ENCODE measurements at regions not wholly inside any gene's neighbourhood (a gene's known extent, or its start where the extent isn't known, plus 50 kb on each side); places are given as distances from the start of the nearest gene placed in this dataset.

- Histone ChIP-seq H3K27me3 (ENCODE audit: control insufficient read depth, insufficient read depth, low read length) (no peaks in the 10 kb centered on the region), H3K4me3 (replicated peaks in 1 of 4; ENCODE audit: control extremely low read depth in 1 of 4, insufficient read depth in 1 of 4, low read depth in 3 of 4, low read length in 4 of 4) (no peak overlapping the region), H3K9ac (ENCODE audit: insufficient read depth, low read length) (no peak overlapping the region), H4K20me1 (ENCODE audit: control insufficient read depth, extremely low read depth, insufficient read depth, low read length) (no peaks in the 10 kb centered on the region), H3K27ac (ENCODE audit: insufficient read depth, low read length) (no peak overlapping the region), H3K4me1 (ENCODE audit: control insufficient read depth, extremely low read depth, insufficient read depth, low read length) (no peaks in the 10 kb centered on the region), H3K36me3 (ENCODE audit: control insufficient read depth, insufficient read depth, low read length) (no peaks in the 10 kb centered on the region), H3K4me2 (ENCODE audit: extremely low read depth, insufficient read depth, low read length) (no peak overlapping the region), H3K9me3 (ENCODE audit: control insufficient read depth, insufficient read depth, low read depth, low read length) (no peaks in the 10 kb centered on the region), H2AFZ (ENCODE audit: low read length) (no peak overlapping the region), H3K79me2 (ENCODE audit: control insufficient read depth, insufficient read depth, low read length) (no peaks in the 10 kb centered on the region)
- no peak for DNase-seq (ENCODE audit: low read depth in 2 of 2)
- TF ChIP-seq EZH2 (IDR thresholded peaks at IDR 0.05; ENCODE audit: low read length, missing control alignments) (no peak), CTCF (conservative IDR thresholded peaks at IDR 0.05 in 1 of 2, IDR thresholded peaks at IDR 0.05 in 1 of 2; ENCODE audit: low read depth in 1 of 2, low read length in 2 of 2) (no peak)
Measured at GRCh38 chr4:45284400-45285085, 558.2 kb upstream of the GNPDA2 start.

- no peak for TF ChIP-seq EZH2 (IDR thresholded peaks at IDR 0.05; ENCODE audit: low read length, missing control alignments)
- Histone ChIP-seq H3K36me3 (ENCODE audit: control insufficient read depth, insufficient read depth, low read length) (no peaks in the 10 kb centered on the region), H3K4me1 (ENCODE audit: control insufficient read depth, extremely low read depth, insufficient read depth, low read length) (no peaks in the 10 kb centered on the region), H3K9me3 (ENCODE audit: control insufficient read depth, insufficient read depth, low read depth, low read length) (no peaks in the 10 kb centered on the region), H3K27me3 (ENCODE audit: control insufficient read depth, insufficient read depth, low read length) (no peaks in the 10 kb centered on the region), H4K20me1 (ENCODE audit: control insufficient read depth, extremely low read depth, insufficient read depth, low read length) (no peaks in the 10 kb centered on the region), H2AFZ (ENCODE audit: low read length) (no peak overlapping the region), H3K79me2 (ENCODE audit: control insufficient read depth, insufficient read depth, low read length) (no peaks in the 10 kb centered on the region), H3K9ac (ENCODE audit: insufficient read depth, low read length) (no peak overlapping the region), H3K4me2 (ENCODE audit: extremely low read depth, insufficient read depth, low read length) (no peak overlapping the region), H3K27ac (ENCODE audit: insufficient read depth, low read length) (no peak overlapping the region), H3K4me3 (replicated peaks in 1 of 4; ENCODE audit: control extremely low read depth in 1 of 4, insufficient read depth in 1 of 4, low read depth in 3 of 4, low read length in 4 of 4) (no peak overlapping the region)
- no peak for DNase-seq (ENCODE audit: low read depth in 2 of 2)
Measured at GRCh38 chr4:45283352-45283751, 557.0 kb upstream of the GNPDA2 start.

GRCh38 chr4:45280121-45280520 lies 553.8 kb upstream of the GNPDA2 start:
- Histone ChIP-seq H2AFZ (ENCODE audit: low read length) (no peak overlapping the region), H3K4me3 (replicated peaks in 1 of 4; ENCODE audit: control extremely low read depth in 1 of 4, insufficient read depth in 1 of 4, low read depth in 3 of 4, low read length in 4 of 4) (no peak overlapping the region), H3K9me3 (ENCODE audit: control insufficient read depth, insufficient read depth, low read depth, low read length) (no peaks in the 10 kb centered on the region), H3K36me3 (ENCODE audit: control insufficient read depth, insufficient read depth, low read length) (no peaks in the 10 kb centered on the region), H3K27ac (ENCODE audit: insufficient read depth, low read length) (no peak overlapping the region), H4K20me1 (ENCODE audit: control insufficient read depth, extremely low read depth, insufficient read depth, low read length) (no peaks in the 10 kb centered on the region), H3K79me2 (ENCODE audit: control insufficient read depth, insufficient read depth, low read length) (no peaks in the 10 kb centered on the region), H3K27me3 (ENCODE audit: control insufficient read depth, insufficient read depth, low read length) (no peaks in the 10 kb centered on the region), H3K4me2 (ENCODE audit: extremely low read depth, insufficient read depth, low read length) (no peak overlapping the region), H3K4me1 (ENCODE audit: control insufficient read depth, extremely low read depth, insufficient read depth, low read length) (no peaks in the 10 kb centered on the region), H3K9ac (ENCODE audit: insufficient read depth, low read length) (no peak overlapping the region)
- no peak for DNase-seq (ENCODE audit: low read depth in 2 of 2)
- TF ChIP-seq EZH2 (IDR thresholded peaks at IDR 0.05; ENCODE audit: low read length, missing control alignments): no peak
- no peak for TF ChIP-seq CTCF (conservative IDR thresholded peaks at IDR 0.05 in 1 of 2, IDR thresholded peaks at IDR 0.05 in 1 of 2; ENCODE audit: low read depth in 1 of 2, low read length in 2 of 2)

All from fibroblast of lung (primary cell).